ENCODE measurements at regions not wholly inside any gene's neighbourhood (a gene's known extent, or its start where the extent isn't known, plus 50 kb on each side); places are given as distances from the start of the nearest gene placed in this dataset.

DNA sequence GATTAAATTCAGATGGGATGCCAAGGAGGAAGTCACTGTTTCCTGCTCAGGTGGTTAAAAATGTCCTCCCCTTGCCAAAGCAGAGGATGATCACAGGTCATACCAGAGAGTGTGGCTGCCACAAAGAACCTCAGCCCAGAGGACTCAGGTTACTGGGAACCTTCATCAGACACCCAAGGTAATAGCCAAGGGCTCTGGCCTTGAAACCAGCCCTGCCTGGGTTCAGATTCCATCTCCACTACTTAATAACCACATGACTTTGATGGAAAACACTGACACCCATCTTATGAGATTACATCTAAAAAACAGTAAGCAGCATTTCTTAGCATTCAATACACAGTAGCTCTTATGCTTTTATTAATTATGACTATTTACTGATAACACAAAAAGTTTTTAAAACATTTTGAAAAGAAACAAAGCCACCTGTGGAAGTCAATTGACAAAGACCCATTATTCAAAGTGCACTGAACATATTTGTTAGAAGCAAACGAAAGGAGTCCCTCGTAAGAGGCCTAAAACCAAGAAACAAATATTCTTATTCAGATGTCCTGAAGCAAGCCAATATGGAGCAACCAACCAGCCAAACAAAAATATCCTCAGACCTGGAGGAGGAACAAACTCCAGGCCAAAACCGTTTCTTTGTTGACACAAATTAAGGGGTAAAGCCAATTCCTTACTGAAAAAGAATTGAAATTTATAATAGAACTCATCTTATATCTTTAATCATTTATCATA lies 241.5 kb downstream of the RNF152 start:
- CTCF ChIA-PET (ENCODE audit: low intra/inter-chr PET ratio): no interaction called here
- Histone ChIP-seq H3K79me2 (ENCODE audit: control insufficient read depth, insufficient read depth, low read length) (no peaks in the 10 kb centered on the region), H3K9ac (ENCODE audit: insufficient read depth in 1 of 2, low read depth in 2 of 2, low read length in 2 of 2) (no peak overlapping the region), H3K9me3 (replicated peaks; ENCODE audit: control insufficient read depth, insufficient read depth, low read depth, low read length) (no peaks in the 10 kb centered on the region), H4K20me1 (replicated peaks; ENCODE audit: control insufficient read depth, insufficient read depth, low read length) (no peaks in the 10 kb centered on the region), H3K4me2 (ENCODE audit: insufficient read depth, low read length) (no peak overlapping the region), H3K4me1 (replicated peaks in 1 of 2; ENCODE audit: control insufficient read depth in 2 of 2, insufficient read depth in 2 of 2, low read length in 2 of 2) (no peaks in the 10 kb centered on the region), H2AFZ (ENCODE audit: low read depth, low read length) (no peak overlapping the region), H3K27me3 (ENCODE audit: control insufficient read depth in 2 of 2, insufficient read depth in 2 of 2, low read length in 2 of 2) (no peaks in the 10 kb centered on the region), H3K4me3 (no peak overlapping the region), H3K36me3 (ENCODE audit: control insufficient read depth, insufficient read depth, low read length) (no peaks in the 10 kb centered on the region), H3K9me1 (ENCODE audit: control insufficient read depth, insufficient read depth, low read length) (no peaks in the 10 kb centered on the region), H3K27ac (ENCODE audit: extremely low read depth, low read depth, low read length) (no peak overlapping the region)
- intact Hi-C loops (cut with micrococcal nuclease): no loop called here
- POLR2A ChIA-PET: interaction anchor here (1.2 kb wide), 1 partner anchor 62 kb away, joined by 3 read pairs; no protein-coding TSS in a partner anchor
- WGBS (ENCODE audit: insufficient coverage, low coverage, missing lambda C conversion rate): 0% methylated on average over 3 of the region's 3 CpGs
- BruUV-seq (replicated peaks): no TSS peak
- no peak for DNase-seq (ENCODE audit: extremely low read depth in 1 of 4, low spot score in 3 of 4)
- TF ChIP-seq FOXJ3 (CRISPR knock-in tag; IDR thresholded peaks at IDR 0.05) (no peak), RFX5 (IDR thresholded peaks at IDR 0.05; ENCODE audit: low read depth, low read length) (no peak), ZSCAN32 (CRISPR knock-in tag; IDR thresholded peaks at IDR 0.05) (no peak), SMARCC2 (IDR thresholded peaks at IDR 0.05; ENCODE audit: low read depth) (no peak), CCAR2 (IDR thresholded peaks at IDR 0.05; ENCODE audit: low read depth, low read length) (no peak), PHF21A (IDR thresholded peaks at IDR 0.05; ENCODE audit: borderline replicate concordance, low read depth) (no peak), ZNF696 (CRISPR knock-in tag; conservative IDR thresholded peaks at IDR 0.05) (no peak), DACH1 (IDR thresholded peaks at IDR 0.05; ENCODE audit: partially characterized antibody) (no peak)
- in situ Hi-C loops (cut with MboI): no loop called here
- ATAC-seq: no peak
- FAIRE-seq: no peak

Measured in K562 (cell line).